Stimulated activated CD4-positive, alpha-beta T cell treated with anti-CD3 and anti-CD28 coated beads, Interleukin-4, amount 100 ng/mL, for 24 hours (primary cell): ENCODE measurements at regions not wholly inside any gene's neighbourhood (a gene's known extent, or its start where the extent isn't known, plus 50 kb on each side); places are given as distances from the start of the nearest gene placed in this dataset.

Source experiments
- DNase-seq: peaks from one replicate; pipeline ENCODE4 v3.0.0-alpha.2; 2020

DNA sequence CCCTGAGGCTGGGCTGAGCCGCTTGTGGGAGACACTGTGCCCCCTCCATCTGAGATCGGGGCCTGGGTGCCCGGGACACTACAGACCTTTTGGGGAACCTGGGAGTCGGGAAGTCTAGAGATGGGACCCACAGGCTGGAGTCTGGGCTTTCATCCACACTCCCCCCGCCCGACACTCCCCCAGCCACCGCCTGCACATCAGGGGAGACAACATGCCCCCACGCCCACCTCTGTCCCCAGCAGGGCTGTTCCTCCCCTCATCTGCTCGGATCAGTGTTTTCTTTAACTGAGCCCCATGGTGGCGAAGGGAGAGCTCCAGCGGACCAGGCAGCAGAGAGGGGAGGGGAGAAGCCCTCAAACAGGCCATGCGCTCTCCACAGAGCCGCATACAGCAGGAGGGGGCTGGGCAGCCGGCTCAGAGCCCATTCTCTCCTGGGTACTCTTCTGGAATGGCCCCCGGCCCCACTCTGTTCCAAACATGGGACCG is 174.7 kb downstream of the IGLL1 start:
- DNase-seq = no peak

GRCh38 chr22:23404689-23405365 is 175.3 kb downstream of the IGLL1 start:
- no peak for DNase-seq

DNA sequence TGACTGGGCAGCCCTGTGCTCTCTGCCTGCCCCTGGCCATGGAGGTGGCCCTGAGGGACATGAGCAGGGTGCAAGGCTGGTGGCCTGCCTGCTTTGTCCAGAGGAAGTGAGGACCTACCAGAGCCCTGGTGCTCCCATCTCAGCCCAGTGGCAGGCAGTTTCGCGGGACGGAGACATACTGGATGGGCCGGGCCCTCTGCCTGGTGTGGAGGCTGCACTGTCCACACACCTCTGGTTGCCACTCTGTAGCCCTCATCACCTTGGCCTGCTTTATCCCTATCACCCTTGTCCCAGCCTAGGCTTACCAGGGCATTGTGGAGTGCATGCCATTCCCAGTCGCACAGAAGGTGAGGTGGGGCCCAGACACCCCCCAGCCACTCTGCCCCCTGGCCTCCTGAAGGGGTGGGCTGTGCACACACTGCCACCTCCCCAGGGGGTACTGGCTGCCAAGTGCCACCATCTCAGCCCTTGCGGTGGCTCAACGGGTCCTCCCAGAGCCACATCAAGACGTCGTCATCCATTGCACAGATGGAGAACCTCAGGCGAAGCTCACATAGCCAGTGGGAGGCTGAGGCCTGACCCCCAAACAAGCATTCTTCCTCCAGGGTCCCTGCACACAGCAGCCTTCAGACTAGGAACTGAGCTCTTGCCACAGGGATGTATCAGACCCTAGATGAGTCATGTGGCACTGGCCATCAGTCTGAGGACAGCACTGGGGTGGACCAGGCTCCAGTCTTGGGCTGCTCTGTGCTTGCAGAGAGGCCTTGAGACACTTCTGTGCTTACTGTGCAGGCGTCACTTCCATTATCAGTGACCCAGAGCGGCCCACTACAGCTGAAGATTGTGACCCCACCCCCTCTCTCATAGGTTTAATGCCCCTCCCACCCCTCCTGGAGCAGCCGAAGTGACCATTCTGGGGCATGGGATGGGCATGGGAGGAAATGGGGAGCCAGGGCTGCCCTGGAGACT is 176.1 kb downstream of the IGLL1 start:
- no peak for DNase-seq

- no peak for DNase-seq
Observed at GRCh38 chr22:23403152-23403719, 176.9 kb downstream of the IGLL1 start.

DNA sequence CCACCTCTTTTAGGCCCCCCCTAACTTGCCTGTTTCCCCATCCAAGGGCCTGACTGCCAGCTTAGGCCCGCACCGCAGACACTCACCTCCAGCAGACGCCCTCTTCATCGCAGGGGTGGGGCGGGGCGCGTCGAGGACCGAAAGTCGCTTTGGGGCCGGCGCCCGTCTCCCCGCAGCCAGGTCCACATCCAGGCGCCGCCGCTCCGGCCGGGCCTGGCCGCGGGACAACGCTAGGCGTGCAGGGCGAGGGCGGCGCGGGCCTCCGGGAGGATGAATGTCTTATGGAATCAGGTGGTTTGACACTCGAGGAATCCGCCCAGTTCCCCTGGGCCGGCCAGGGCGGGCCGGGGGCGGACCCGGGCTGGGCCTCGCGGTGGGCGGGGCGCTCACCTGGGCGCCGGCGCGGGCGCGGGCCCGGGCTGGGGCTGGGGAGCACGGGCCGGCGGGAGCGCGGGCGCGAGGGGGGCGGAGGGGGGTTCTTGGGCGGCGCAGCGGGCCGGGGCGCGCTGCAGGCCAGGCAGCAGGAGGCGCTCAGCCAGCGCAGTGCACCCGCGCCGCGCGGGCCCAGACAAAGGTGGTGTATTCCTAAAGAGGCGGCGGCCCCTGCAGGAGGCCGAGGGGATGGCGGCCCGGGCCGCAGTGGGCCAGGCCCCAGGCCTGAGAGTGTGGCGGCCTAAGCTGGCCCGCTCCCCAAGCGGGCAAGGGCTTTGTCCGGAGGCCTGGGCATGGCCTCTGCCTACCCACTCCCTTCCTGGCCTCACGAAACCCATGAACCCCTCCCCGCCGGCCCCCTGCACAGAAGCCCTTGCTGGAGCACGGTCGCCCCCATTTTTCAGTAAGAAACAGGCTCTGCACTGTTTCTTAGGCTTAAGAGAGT is 177.6 kb downstream of the IGLL1 start:
- DNase-seq = peak; percentile 33

DNA sequence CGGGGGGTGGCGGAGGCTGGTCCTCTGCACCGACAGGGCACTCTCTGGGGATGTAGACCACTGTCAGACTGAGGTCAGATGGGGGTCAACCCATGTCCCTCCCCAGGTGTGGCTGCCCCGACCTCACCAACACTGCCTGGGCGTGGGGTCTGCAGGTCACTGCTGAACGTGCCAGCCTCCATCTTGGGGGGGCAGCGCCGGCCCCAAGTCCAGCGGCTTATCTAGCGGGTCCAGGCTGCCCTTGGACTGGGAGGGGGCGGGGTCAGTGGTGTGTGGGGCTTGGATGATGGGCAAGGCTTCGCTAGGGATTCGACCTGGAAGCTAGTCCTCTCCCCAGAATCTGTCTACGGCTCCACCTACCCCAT is 178.2 kb downstream of the IGLL1 start:
- no peak for DNase-seq

DNA sequence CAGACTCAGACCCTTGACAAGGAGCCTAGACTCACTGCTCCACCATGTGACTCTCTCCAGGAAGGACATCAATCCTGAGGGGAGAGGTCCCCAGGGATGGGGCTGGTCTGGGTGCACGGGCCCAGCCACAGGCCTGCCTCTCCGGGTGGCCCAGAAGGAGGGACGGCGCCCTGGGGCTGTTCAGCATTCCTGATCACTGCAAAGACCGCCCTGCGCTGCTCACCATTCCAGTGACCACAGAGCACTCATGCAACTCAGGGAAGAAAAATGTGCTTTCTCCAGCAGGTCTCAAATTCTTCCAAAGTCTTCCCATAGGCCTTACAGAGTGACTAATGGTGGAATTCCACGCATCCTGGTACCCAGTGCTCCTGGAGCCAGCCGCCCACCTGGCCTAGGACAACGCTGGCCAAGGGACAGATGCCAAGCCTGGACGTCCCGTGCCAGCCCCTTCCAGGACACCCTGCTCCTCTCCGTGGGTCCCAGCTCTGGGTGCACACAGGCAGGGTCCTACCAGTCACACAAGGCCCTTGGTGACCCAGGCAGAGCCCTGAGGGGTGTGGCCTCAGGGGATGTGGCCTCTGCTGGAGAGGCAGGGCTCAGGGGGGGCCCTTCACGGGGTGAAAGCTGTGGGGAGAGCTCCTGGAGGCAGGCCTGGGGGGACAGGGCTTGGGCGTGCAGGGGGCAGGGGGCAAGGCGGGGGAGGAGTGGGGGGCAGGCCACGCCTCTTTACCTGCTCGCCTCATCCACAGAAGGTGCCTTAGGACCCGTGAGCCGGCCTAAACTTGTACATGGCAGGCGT is 178.8 kb downstream of the IGLL1 start:
- DNase-seq = no peak

- DNase-seq = no peak
Observed at GRCh38 chr22:23400286-23400981, 179.7 kb downstream of the IGLL1 start.

GRCh38 chr22:23399367-23400285 is 180.5 kb downstream of the IGLL1 start:
- DNase-seq = no peak

GRCh38 chr22:23398701-23399366 is 181.3 kb downstream of the IGLL1 start:
- no peak for DNase-seq

GRCh38 chr22:23397613-23398567 is 182.2 kb downstream of the IGLL1 start:
- no peak for DNase-seq

GRCh38 chr22:23397008-23397612 is 183.0 kb downstream of the IGLL1 start:
- no peak for DNase-seq

DNA sequence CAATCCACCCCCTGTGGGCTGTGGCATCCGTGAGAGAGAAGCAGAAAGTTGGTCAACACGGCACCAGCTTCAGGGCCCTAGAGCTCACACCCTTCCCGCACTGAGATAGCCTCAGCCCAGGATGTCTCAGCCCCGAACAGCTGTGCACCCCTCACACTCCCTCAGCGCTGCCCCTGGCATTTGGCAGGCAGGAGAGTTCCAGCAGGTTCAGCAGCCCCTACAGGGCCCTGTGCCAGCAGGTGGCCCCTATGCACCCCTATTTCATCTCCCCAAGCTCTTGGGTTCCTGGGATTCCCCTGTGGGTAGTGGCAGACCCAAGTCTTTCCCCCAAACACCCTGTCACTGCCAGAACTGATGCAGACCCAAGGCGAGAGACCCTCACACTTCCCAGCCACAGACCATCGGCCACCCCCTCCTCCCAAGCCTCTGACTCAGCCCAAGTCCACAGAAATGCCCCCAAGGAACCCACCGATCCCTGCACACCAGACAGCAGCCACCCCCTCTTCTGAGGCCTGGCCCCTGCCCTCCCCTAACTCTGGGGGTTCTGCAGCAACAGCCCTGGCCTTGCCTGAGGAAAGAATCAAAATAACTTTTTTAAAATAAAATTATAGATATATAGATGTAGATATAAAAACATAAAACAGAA is 183.6 kb downstream of the IGLL1 start:
- no peak for DNase-seq

DNA sequence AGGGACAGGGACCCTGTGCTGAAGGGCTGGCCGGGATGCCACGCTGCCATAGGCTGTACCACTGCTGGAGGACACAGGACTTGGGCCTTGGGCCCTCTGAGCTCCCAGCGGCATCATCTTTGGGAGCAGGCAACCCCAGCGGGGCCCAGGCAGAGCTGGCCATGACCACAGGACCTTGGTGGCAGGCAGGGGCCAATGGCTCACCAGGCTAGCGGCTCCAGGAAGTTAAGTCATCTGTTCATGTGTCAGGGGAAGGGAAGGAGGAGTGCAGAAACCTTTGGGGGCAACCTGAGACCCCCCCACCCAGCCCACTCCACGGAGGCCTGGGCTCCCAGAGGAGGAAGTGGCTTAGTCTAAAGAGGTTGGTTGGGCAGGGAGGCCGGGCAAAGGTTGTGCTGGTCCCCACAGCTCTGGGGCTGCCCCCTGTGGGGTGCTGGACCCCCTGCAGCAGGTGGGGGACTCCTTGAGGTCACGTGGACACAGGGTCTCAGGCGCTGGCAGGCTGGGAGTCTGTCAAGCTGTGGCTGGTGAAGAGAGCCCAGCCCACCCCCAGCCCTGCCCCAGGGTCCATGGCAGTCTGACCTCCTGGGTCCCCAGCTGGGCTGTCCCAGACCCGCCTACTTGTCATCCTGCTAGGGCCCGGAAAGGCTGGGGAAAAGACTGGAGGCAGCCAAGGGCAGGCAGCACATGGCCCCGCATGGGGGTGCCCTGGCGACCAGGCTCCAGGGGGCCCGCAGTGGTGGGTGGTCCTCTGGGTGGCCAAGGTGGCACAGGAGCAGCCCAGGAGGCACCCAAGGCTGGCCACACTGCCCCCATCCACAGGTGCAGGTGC is 184.3 kb downstream of the IGLL1 start:
- DNase-seq = no peak

GRCh38 chr22:23394525-23395326 is 185.4 kb downstream of the IGLL1 start:
- no peak for DNase-seq
